ENCODE measurements at regions not wholly inside any gene's neighbourhood (a gene's known extent, or its start where the extent isn't known, plus 50 kb on each side); places are given as distances from the start of the nearest gene placed in this dataset.

GRCh38 chr10:31752170-31752569, 176.5 kb downstream of the ARHGAP12 start:
- Histone ChIP-seq H3K36me3 (ENCODE audit: control insufficient read depth in 4 of 4, insufficient read depth in 3 of 4, low read depth in 1 of 4, low read length in 3 of 4) (no peaks in the 10 kb centered on the region), H3K27ac (ENCODE audit: low read depth in 1 of 2, low read length in 2 of 2) (no peak overlapping the region), H3K4me1 (ENCODE audit: control insufficient read depth in 4 of 4, insufficient read depth in 4 of 4, low read length in 3 of 4) (peaks cover 6 to 24% (median 10%) of the 10 kb centered on the region in 4 donors), H3K9ac (ENCODE audit: low read depth in 1 of 2, low read length in 2 of 2) (no peak overlapping the region), H3K9me3 (ENCODE audit: control insufficient read depth in 4 of 4, low read length in 3 of 4) (no peaks in the 10 kb centered on the region), H3K27me3 (ENCODE audit: control insufficient read depth in 4 of 4, insufficient read depth in 4 of 4, low read length in 3 of 4) (no peaks in the 10 kb centered on the region), H3K4me3 (ENCODE audit: low read depth in 1 of 3, low read length in 3 of 3) (no peak overlapping the region)
- no peak for TF ChIP-seq ATF3 (IDR thresholded peaks at IDR 0.05)
- no peak for TF ChIP-seq FOXA1 (IDR thresholded peaks at IDR 0.05)
- no peak for TF ChIP-seq SP1 (IDR thresholded peaks at IDR 0.05)
- no peak for TF ChIP-seq HNF4A (conservative IDR thresholded peaks at IDR 0.05)
- no peak for TF ChIP-seq RXRA (IDR thresholded peaks at IDR 0.05)
- no peak for TF ChIP-seq CTCF (IDR thresholded peaks at IDR 0.05; ENCODE audit: low read depth, low read length, missing input control)
- TF ChIP-seq RAD21 (IDR thresholded peaks at IDR 0.05), result no peak
- TF ChIP-seq JUND (IDR thresholded peaks at IDR 0.05), result no peak
- no peak for TF ChIP-seq YY1 (IDR thresholded peaks at IDR 0.05)
- no peak for TF ChIP-seq FOXA2 (IDR thresholded peaks at IDR 0.05)
- no peak for TF ChIP-seq TAF1 (conservative IDR thresholded peaks at IDR 0.05)
- TF ChIP-seq REST (IDR thresholded peaks at IDR 0.05), result no peak
- TF ChIP-seq NR2F2 (IDR thresholded peaks at IDR 0.05), result no peak
- TF ChIP-seq GABPA (IDR thresholded peaks at IDR 0.05 in 1 of 2, conservative IDR thresholded peaks at IDR 0.05 in 1 of 2), result no peak
- TF ChIP-seq ZBTB33 (IDR thresholded peaks at IDR 0.05), result no peak
- no peak for TF ChIP-seq EGR1 (IDR thresholded peaks at IDR 0.05; ENCODE audit: low read depth in 2 of 2)
- no peak for TF ChIP-seq MAX (IDR thresholded peaks at IDR 0.05)
- TF ChIP-seq HNF4G (IDR thresholded peaks at IDR 0.05), result no peak
- 96% methylated on average over 1 of the region's 1 CpG for WGBS
- no peak for DNase-seq (ENCODE audit: low spot score)
